ENCODE measurements at regions not wholly inside any gene's neighbourhood (a gene's known extent, or its start where the extent isn't known, plus 50 kb on each side); places are given as distances from the start of the nearest gene placed in this dataset.

GRCh38 chr1:60634106-60634505 is 448.3 kb upstream of the NFIA start:
- H3K4me2 ChIP-seq (ENCODE audit: insufficient read depth, insufficient read length, low read length), result no peak overlapping the region
- H2AFZ ChIP-seq (ENCODE audit: low read length), result no peak overlapping the region
- no peaks in the 10 kb centered on the region for H3K23me2 ChIP-seq (ENCODE audit: insufficient read length, low read depth, low read length, poor library complexity, severe bottlenecking)
- Mint-ChIP-seq H3K4me3 (no peak overlapping the region), H3K27ac (no peak overlapping the region), H3K36me3 (ENCODE audit: insufficient read depth in 1 of 3, low read depth in 3 of 3) (no peaks in the 10 kb centered on the region), H3K27me3 (ENCODE audit: low read depth) (no peaks in the 10 kb centered on the region; the same call in 1 of the 2 replicates), H3K4me1 (peaks cover 4% of the 10 kb centered on the region in 2 experiments; a peak in 1 of 4 replicates), H3K9me3 (no peaks in the 10 kb centered on the region)
- no peak overlapping the region for H3K56ac ChIP-seq (ENCODE audit: insufficient read length, low read depth, low read length)
- no peak overlapping the region for H4K5ac ChIP-seq (ENCODE audit: insufficient read length, low read depth, low read length)
- no peaks in the 10 kb centered on the region for H4K20me1 ChIP-seq (ENCODE audit: control insufficient read depth, insufficient read depth, insufficient read length)
- no peaks in the 10 kb centered on the region for H3K79me1 ChIP-seq (ENCODE audit: insufficient read depth, low read depth, low read length, poor library complexity, severe bottlenecking)
- WGBS (ENCODE audit: extremely low coverage, insufficient read length, low lambda C conversion rate), result no CpG with 5 or more reads among the region's 6 CpGs
- H3K9ac ChIP-seq (ENCODE audit: extremely low read depth, insufficient read length, low read length), result no peak overlapping the region
- H2BK120ac ChIP-seq (ENCODE audit: low read depth, low read length, poor library complexity, severe bottlenecking), result no peak overlapping the region
- no peak overlapping the region for H2BK12ac ChIP-seq (ENCODE audit: insufficient read length, low read depth, low read length)
- H2AK5ac ChIP-seq (ENCODE audit: insufficient read length, low read length), result no peak overlapping the region
- H3K27ac ChIP-seq (ENCODE audit: insufficient read length, low read depth, low read length), result no peak overlapping the region
- no peak overlapping the region for H2BK20ac ChIP-seq (ENCODE audit: low read depth, low read length, poor library complexity, severe bottlenecking)
- no peak overlapping the region for H3K18ac ChIP-seq (ENCODE audit: insufficient read length, low read depth, low read length)
- no peak overlapping the region for H3K4ac ChIP-seq (ENCODE audit: low read depth, low read length)
- H3K4me1 ChIP-seq (ENCODE audit: insufficient read depth, low read length), result no peaks in the 10 kb centered on the region
- H3K14ac ChIP-seq (ENCODE audit: insufficient read depth, low read length), result no peak overlapping the region
- H3K79me2 ChIP-seq (ENCODE audit: insufficient read depth, low read length), result no peaks in the 10 kb centered on the region
- no peak for DNase-seq
- no peak overlapping the region for H4K91ac ChIP-seq (ENCODE audit: insufficient read length, low read depth, low read length)
- H3T11ph ChIP-seq (ENCODE audit: low read length), result no peak overlapping the region
- no peak overlapping the region for H2BK15ac ChIP-seq (ENCODE audit: low read depth, low read length)
- H3K9me3 ChIP-seq (ENCODE audit: control insufficient read depth, low read depth, low read length), result no peaks in the 10 kb centered on the region
- no peaks in the 10 kb centered on the region for H3K27me3 ChIP-seq (ENCODE audit: insufficient read depth, low read length)
- no peak for TF ChIP-seq CTCF (conservative IDR thresholded peaks at IDR 0.05)
- H4K8ac ChIP-seq (replicated peaks; ENCODE audit: insufficient read length, low read depth, low read length), result no peak overlapping the region
- no peak overlapping the region for H2BK5ac ChIP-seq (ENCODE audit: insufficient read length, low read length)
- H3K23ac ChIP-seq (ENCODE audit: insufficient read length, low read depth, low read length), result no peak overlapping the region
